Endothelial cell of umbilical vein (primary cell): ENCODE measurements at regions not wholly inside any gene's neighbourhood (a gene's known extent, or its start where the extent isn't known, plus 50 kb on each side); places are given as distances from the start of the nearest gene placed in this dataset.

Source experiments
- BruUV-seq: library from RNA; stranded (reverse); fragments of 400-500 nt; replicated peaks from 2 replicates; lab custom pipeline; 2021; lab: Mats Ljungman, UMichigan
- CTCF ChIA-PET: fragments of 300-600, 350-600 bp; sonication (Branson Sonifier 250); formaldehyde crosslinking; loops from one replicate; lab custom pipeline; 2021; ENCODE audit warnings: antibody characterized with exemption, inconsistent platforms; lab: Charles Lee
- POLR2A ChIA-PET: fragments of 300-600, 350-600 bp; sonication (Branson Sonifier 250); formaldehyde crosslinking; loops from one replicate; lab custom pipeline; 2021; ENCODE audit warnings: antibody characterized with exemption, inconsistent platforms; lab: Charles Lee
- DNase-seq: peaks from one replicate; pipeline ENCODE4 v3.0.0-alpha.2; 2011; ENCODE audit warnings: low read depth, low spot score
- FAIRE-seq: peaks from 2 replicates; lab custom pipeline; 2011; peaks lifted over from hg19 to GRCh38; lab: Jason Lieb, UNC
- H2AFZ ChIP-seq: 2 replicates; pipeline ENCODE4 v1.6.0; 2012; ENCODE audit warnings: low read depth, low read length, control low read depth, inconsistent platforms
- H3K27ac ChIP-seq: 2 replicates; pipeline ENCODE4 v1.5.1; 2011; ENCODE audit warnings: low read depth, mild to moderate bottlenecking, control low read depth, low read length, moderate library complexity; ENCODE audit not compliant: insufficient read depth
- H3K27me3 ChIP-seq, 2 experiments: 2 replicates each; pipeline versions ENCODE4 v1.6.0 to v1.6.1; 2011; ENCODE audit warnings: low read length in 2 of 2, mixed read lengths in 1 of 2; ENCODE audit not compliant: control insufficient read depth in 2 of 2, insufficient read depth in 2 of 2
- H3K36me3 ChIP-seq, 2 experiments: 2 replicates in 1 of 2; 3 replicates in 1 of 2; pipeline ENCODE4 v1.5.1; 2011; ENCODE audit warnings: low read length in 2 of 2, mild to moderate bottlenecking in 1 of 2, moderate library complexity in 1 of 2; ENCODE audit not compliant: control insufficient read depth in 2 of 2, insufficient read depth in 2 of 2; ENCODE audit errors: extremely low read depth in 1 of 2
- H3K4me1 ChIP-seq: 3 replicates; pipeline ENCODE4 v1.5.1; 2011; ENCODE audit warnings: mild to moderate bottlenecking, low read length; ENCODE audit not compliant: control insufficient read depth, insufficient read depth; ENCODE audit errors: extremely low read depth
- H3K4me2 ChIP-seq: 2 replicates; pipeline ENCODE4 v1.6.1; 2011; ENCODE audit warnings: low read length, control low read depth, mixed read lengths; ENCODE audit not compliant: insufficient read depth
- H3K4me3 ChIP-seq, 3 experiments: fragments of 200-600 bp in 1 of 3; sonication (generic), shearing (Covaris generic) in 1 of 3; replicated peaks in 1 of 3; 2 replicates each; pipeline ENCODE4 v1.5.1; 2011 to 2016; ENCODE audit warnings: control low read depth in 3 of 3, low read length in 3 of 3, mild to moderate bottlenecking in 2 of 3, inconsistent platforms in 1 of 3, low read depth in 1 of 3, moderate library complexity in 1 of 3; ENCODE audit not compliant: insufficient read depth in 1 of 3
- H3K79me2 ChIP-seq: 2 replicates; pipeline ENCODE4 v1.6.0; 2012; ENCODE audit warnings: low read length, inconsistent platforms; ENCODE audit not compliant: control insufficient read depth, insufficient read depth
- H3K9ac ChIP-seq: replicated peaks from 2 replicates; pipeline ENCODE3; 2011; ENCODE audit warnings: low read length, control low read depth; ENCODE audit not compliant: insufficient read depth; ENCODE audit errors: extremely low read depth
- H3K9me1 ChIP-seq: replicated peaks from 3 replicates; pipeline ENCODE4 v1.6.0; 2011; ENCODE audit warnings: mild to moderate bottlenecking, low read length; ENCODE audit not compliant: control insufficient read depth, insufficient read depth; ENCODE audit errors: extremely low read depth
- H3K9me3 ChIP-seq: replicated peaks from 2 replicates; pipeline ENCODE4 v1.5.1; 2012; ENCODE audit warnings: low read length, inconsistent platforms; ENCODE audit not compliant: control insufficient read depth, insufficient read depth
- H4K20me1 ChIP-seq: replicated peaks from 2 replicates; pipeline ENCODE3; 2011; ENCODE audit warnings: mild to moderate bottlenecking, low read length; ENCODE audit not compliant: control insufficient read depth, insufficient read depth; ENCODE audit errors: extremely low read depth
- CTCF ChIP-seq, 2 donors: IDR thresholded peaks; 1 replicate in 1 of 2; 2 replicates in 1 of 2; pipeline ENCODE4 v1.5.1; 2011; ENCODE audit warnings: low read length in 2 of 2, mild to moderate bottlenecking in 2 of 2, moderate library complexity in 2 of 2, control low read depth in 1 of 2, inconsistent platforms in 1 of 2, low read depth in 1 of 2; ENCODE audit not compliant: insufficient read depth in 1 of 2; ENCODE audit errors: extremely low read depth in 1 of 2
- EZH2 ChIP-seq: IDR thresholded peaks from 2 replicates; pipeline ENCODE4 v1.6.1; 2012; ENCODE audit warnings: borderline replicate concordance, low read depth, mild to moderate bottlenecking, moderate library complexity, low read length, inconsistent platforms; ENCODE audit not compliant: severe bottlenecking
- GATA2 ChIP-seq: IDR thresholded peaks from 2 replicates; pipeline ENCODE4 v1.7.0; 2011; ENCODE audit warnings: low read depth, mild to moderate bottlenecking, moderate library complexity, mixed read lengths, low read length; ENCODE audit not compliant: insufficient read length, insufficient read depth
- MAX ChIP-seq: IDR thresholded peaks from 2 replicates; pipeline ENCODE4 v1.6.1; 2011; ENCODE audit not compliant: insufficient read depth, insufficient read length
- dilution Hi-C: fragments of 300-500 bp; cut with MboI; formaldehyde crosslinking; loops from one replicate; pipeline ENCODE4 v1.15.0; 2019; ENCODE audit warnings: low sequenced_read_pairs; ENCODE audit not compliant: extremely low pct_ligation_motif_present
- intact Hi-C: fragments of 100-400 bp; cut with micrococcal nuclease; formaldehyde crosslinking; loops from one replicate; pipeline ENCODE4 v1.10.0; 2022

DNA sequence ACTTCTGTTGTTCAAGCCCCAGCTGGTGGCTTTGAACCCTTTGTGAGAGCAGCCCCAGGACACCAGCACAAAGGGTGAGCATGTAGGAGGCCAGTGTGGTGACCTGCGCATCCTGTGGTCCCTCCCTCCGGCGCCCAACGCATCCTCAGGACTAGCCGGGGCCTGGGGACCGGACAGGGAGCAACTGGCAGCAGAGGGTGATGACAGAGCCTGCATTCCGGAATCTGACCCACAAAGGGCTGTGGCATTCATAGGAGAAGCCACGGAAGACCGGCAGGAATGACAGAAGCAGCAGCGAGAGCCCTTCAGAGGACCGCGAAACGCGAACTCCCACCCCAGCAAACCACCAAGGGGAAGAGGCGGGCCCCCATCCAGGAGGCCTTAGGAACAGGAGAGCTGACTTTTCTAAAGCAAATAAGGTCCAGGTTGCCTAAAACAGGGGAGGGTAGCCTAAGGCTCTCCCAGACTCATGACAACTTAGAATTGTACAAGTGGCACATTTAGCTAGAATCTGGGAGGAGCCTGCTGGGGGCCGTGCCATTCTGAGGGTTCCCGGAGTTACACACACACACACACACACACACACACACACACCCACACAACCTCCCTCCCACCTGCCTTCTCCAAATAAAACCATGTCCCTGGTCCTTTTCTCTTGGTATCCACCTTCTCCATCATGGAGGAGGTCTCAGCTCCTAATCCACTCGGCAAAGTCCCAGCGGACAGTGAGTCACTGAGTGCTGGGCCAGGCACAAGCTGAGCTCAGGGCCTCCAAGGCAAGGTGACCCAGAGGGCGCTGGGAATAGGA is 232.7 kb downstream of the CTTN start:
- no peak for FAIRE-seq
- H3K9me3 ChIP-seq = no peaks in the 10 kb centered on the region
- intact Hi-C loops = no loop called here

More for the DNA sequence above, 232.7 kb downstream of the CTTN start:
- Histone ChIP-seq H3K27me3 (no peaks in the 10 kb centered on the region), H2AFZ (no peak overlapping the region), H4K20me1 (no peaks in the 10 kb centered on the region), H3K36me3 (no peaks in the 10 kb centered on the region), H3K79me2 (no peaks in the 10 kb centered on the region), H3K9me1 (no peaks in the 10 kb centered on the region), H3K4me2 (no peak overlapping the region), H3K27ac (no peak overlapping the region), H3K4me1 (no peaks in the 10 kb centered on the region), H3K4me3 (no peak overlapping the region), H3K9ac (no peak overlapping the region)
- DNase-seq = no peak
- CTCF ChIA-PET = no interaction called here
- POLR2A ChIA-PET = no interaction called here
- dilution Hi-C loops = no loop called here
- no TSS peak for BruUV-seq
- TF ChIP-seq GATA2 = no peak
- no peak for TF ChIP-seq MAX
- no peak for TF ChIP-seq CTCF (IDR thresholded peaks at IDR 0.05; ENCODE audit: extremely low read depth in 1 of 2, insufficient read depth in 1 of 2, low read depth in 1 of 2, low read length in 2 of 2)
- TF ChIP-seq EZH2 = no peak
